Fibroblast of pulmonary artery (primary cell): ENCODE measurements at regions not wholly inside any gene's neighbourhood (a gene's known extent, or its start where the extent isn't known, plus 50 kb on each side); places are given as distances from the start of the nearest gene placed in this dataset.

Source experiments
- DNase-seq: peaks from one replicate; pipeline ENCODE4 v3.0.0-alpha.2; 2010; ENCODE audit warnings: low read depth
- H3K4me3 ChIP-seq: replicated peaks from 2 replicates; pipeline ENCODE4 v1.5.1; 2011; ENCODE audit warnings: low read depth, mild to moderate bottlenecking, control low read depth, low read length, moderate library complexity
- CTCF ChIP-seq: IDR thresholded peaks from 2 replicates; pipeline ENCODE4 v1.5.1; 2011; ENCODE audit warnings: mild to moderate bottlenecking, control low read depth, low read length, inconsistent platforms; ENCODE audit errors: missing control alignments

DNA sequence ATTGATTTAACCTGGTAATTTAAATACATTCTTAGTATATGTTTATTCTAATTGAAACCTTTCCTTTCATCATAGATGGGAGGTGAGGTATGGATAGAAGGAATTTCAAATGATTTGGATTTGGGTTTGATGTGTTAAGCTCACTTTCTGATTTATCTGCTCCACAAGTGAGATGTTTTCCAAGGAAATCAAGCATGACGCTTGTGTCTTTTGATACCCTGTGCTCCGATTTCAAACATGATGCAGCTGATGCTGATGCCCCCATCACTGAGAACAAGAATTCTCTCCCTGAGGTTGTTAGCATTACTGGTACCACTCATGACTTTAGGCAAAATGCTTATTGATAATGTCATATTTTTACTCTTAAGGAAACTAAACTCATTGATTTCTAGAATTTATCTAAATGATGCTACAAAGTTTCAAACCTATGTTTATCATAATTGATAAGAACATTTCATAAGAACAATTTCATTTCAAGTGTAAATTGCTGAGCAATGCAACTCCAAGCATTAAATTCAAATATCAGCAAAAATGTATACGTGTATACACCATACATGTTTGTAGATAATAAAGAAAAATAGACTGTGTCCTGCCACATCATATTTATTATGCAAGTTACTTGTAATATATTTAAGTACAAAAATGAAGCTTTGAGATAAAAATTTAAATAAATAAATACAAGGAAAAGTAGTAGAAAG lies 75.5 kb upstream of the LRIG3 start:
- no peak for TF ChIP-seq CTCF
- H3K4me3 ChIP-seq = no peak overlapping the region
- no peak for DNase-seq

- no peak for TF ChIP-seq CTCF
- no peak for DNase-seq
- H3K4me3 ChIP-seq = no peak overlapping the region
These were observed 68.5 kb upstream of the LRIG3 start for GRCh38 chr12:58988643-58989344.

- TF ChIP-seq CTCF = no peak
- H3K4me3 ChIP-seq = no peak overlapping the region
- no peak for DNase-seq
These were observed 61.7 kb upstream of the LRIG3 start for GRCh38 chr12:58981961-58982360.

DNA sequence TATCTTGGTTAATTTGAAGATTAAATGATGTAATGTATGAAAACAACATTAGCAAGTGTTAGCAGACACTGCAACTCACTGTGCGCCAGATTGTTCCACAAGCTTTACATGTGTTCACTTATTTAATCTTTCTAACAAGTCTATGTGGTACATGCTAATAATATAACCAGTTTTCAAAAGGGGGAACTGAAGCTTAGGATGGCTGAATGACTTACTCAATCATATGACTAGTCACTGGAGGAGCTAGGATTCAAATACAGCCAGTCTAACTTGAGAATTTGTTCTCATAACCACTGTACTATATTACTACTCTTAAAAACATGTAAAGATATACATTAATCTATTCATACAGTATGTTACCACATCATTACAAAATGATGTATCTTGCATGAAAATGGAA lies 60.5 kb upstream of the LRIG3 start:
- no peak for DNase-seq
- H3K4me3 ChIP-seq = no peak overlapping the region
- no peak for TF ChIP-seq CTCF

DNA sequence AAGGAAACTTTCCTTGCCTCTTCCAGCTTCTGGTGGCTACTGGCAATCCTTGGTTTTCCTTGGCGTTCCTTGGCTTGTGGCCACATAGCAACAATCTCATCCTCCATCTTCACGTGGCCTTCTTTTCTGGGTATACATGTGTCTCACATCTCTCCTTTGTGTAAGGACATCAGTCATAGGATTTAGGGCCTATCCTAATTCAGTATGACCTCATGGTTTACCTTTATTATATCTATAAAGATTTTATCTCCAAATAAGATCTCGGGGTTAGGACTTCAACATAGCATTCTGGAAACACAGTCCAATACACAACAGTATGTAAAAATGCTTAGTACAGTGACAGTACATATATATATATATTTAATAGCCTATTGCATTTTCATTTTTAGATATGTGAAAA lies 58.4 kb upstream of the LRIG3 start:
- H3K4me3 ChIP-seq = no peak overlapping the region
- TF ChIP-seq CTCF = no peak
- no peak for DNase-seq

DNA sequence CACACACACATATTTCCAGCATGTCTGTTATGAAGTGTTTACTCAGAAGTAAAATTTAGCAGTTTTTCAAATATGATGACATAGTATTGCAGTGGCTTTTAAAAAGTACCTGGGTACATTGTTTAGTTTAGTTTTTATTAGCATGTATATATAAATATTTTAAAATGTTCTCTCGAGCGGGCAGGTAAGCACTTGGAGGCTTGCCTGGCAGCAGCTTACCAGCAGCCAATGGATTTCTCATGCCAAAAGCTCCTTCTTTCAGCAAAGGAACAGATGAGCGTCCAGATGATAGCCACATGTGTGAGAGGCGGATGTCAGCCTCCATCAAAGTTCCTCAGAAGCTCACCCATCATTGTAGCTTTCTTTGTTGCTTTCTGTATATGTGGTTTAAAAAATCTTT lies 57.2 kb upstream of the LRIG3 start:
- TF ChIP-seq CTCF = no peak
- H3K4me3 ChIP-seq = no peak overlapping the region
- DNase-seq = no peak

DNA sequence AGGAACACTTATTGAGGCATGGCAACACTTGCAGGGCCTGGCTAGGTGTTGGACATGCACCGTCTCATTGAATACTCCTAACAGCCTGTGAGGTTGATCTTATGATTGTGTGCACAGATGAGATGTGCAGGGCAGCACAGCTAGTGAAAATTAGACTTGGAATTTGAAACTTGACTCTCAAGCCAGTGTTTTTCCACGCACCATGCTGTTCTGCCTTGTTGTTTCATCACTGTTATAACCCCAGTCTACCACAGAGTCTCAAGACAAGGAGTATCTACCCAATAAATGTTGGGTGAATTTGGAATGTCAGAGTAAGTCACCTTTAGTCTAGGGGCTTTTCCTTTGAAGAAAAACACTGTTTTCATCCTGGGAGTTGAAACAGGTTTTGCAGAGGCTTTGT lies 55.8 kb upstream of the LRIG3 start:
- no peak overlapping the region for H3K4me3 ChIP-seq
- no peak for DNase-seq
- TF ChIP-seq CTCF = no peak
